ENCODE measurements at regions not wholly inside any gene's neighbourhood (a gene's known extent, or its start where the extent isn't known, plus 50 kb on each side); places are given as distances from the start of the nearest gene placed in this dataset.

- no peaks in the 10 kb centered on the region for H3K36me3 ChIP-seq (ENCODE audit: control insufficient read depth in 2 of 2, extremely low read depth in 1 of 2, insufficient read depth in 2 of 2, low read length in 2 of 2)
- H3K4me3 ChIP-seq (replicated peaks in 1 of 3; ENCODE audit: insufficient read depth in 1 of 3, low read depth in 1 of 3, low read length in 3 of 3) = no peak overlapping the region
- H3K9ac ChIP-seq (replicated peaks; ENCODE audit: extremely low read depth, insufficient read depth, low read length) = no peak overlapping the region
- intact Hi-C loops (cut with micrococcal nuclease) = no loop called here
- no peaks in the 10 kb centered on the region for H3K27me3 ChIP-seq (ENCODE audit: control insufficient read depth in 2 of 2, insufficient read depth in 2 of 2, low read length in 2 of 2)
- H4K20me1 ChIP-seq (replicated peaks; ENCODE audit: control insufficient read depth, extremely low read depth, insufficient read depth, low read length) = no peaks in the 10 kb centered on the region
- H3K9me3 ChIP-seq (replicated peaks; ENCODE audit: control insufficient read depth, insufficient read depth, low read length) = no peaks in the 10 kb centered on the region
- H3K27ac ChIP-seq (ENCODE audit: insufficient read depth, low read depth, low read length) = no peak overlapping the region
- no peaks in the 10 kb centered on the region for H3K9me1 ChIP-seq (replicated peaks; ENCODE audit: control insufficient read depth, extremely low read depth, insufficient read depth, low read length)
- H3K4me1 ChIP-seq (ENCODE audit: control insufficient read depth, extremely low read depth, insufficient read depth, low read length) = no peaks in the 10 kb centered on the region
- dilution Hi-C loops (cut with MboI; ENCODE audit: extremely low pct_ligation_motif_present, low sequenced_read_pairs) = no loop called here
- DNase-seq (ENCODE audit: low read depth, low spot score) (no peak), FAIRE-seq (no peak)
- no peak overlapping the region for H2AFZ ChIP-seq (ENCODE audit: low read depth, low read length)
- no TSS peak for BruUV-seq (replicated peaks)
- no peaks in the 10 kb centered on the region for H3K79me2 ChIP-seq (ENCODE audit: control insufficient read depth, insufficient read depth, low read length)
- CTCF ChIA-PET = no interaction called here
- no peak for TF ChIP-seq GATA2 (IDR thresholded peaks at IDR 0.05; ENCODE audit: insufficient read depth, insufficient read length, low read depth, low read length)
- TF ChIP-seq POLR2AphosphoS5 (IDR thresholded peaks at IDR 0.05; ENCODE audit: insufficient read depth, low read depth, low read length) = no peak
- no peak for TF ChIP-seq POLR2A (IDR thresholded peaks at IDR 0.05; ENCODE audit: low read depth, low read length)
- no peak for TF ChIP-seq EZH2 (IDR thresholded peaks at IDR 0.05; ENCODE audit: borderline replicate concordance, low read depth, low read length, severe bottlenecking)
- no peak for TF ChIP-seq CTCF (IDR thresholded peaks at IDR 0.05; ENCODE audit: extremely low read depth in 1 of 2, insufficient read depth in 1 of 2, low read depth in 1 of 2, low read length in 2 of 2)
- no peak for TF ChIP-seq JUN (IDR thresholded peaks at IDR 0.05; ENCODE audit: borderline replicate concordance, insufficient read depth, insufficient read length, low read depth)
- TF ChIP-seq FOS (IDR thresholded peaks at IDR 0.05; ENCODE audit: borderline replicate concordance, insufficient read depth, low read length) = no peak
- no peak overlapping the region for H3K4me2 ChIP-seq (ENCODE audit: insufficient read depth, low read length)
- POLR2A ChIA-PET = no interaction called here
Measured at GRCh38 chr11:113626736-113627135, 79.4 kb downstream of the TMPRSS5 start.

DNA sequence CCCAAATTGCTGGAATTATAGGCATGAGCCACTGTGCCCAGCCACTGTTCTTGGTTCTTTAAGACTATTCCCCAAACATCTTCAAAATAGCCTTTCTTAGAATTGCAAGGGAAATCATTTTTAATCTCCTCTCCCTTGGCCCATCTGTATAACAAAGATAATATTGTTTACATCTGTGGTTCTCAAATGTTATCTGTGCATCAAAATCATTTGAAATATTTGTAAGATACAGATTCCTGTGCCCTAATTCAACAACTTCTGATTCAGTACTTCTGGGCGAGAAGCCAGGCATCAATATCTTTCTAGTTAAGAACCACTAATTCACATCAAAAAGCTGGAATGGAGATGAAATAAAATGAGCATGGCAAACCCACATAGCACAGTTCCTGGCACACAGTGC, 83.0 kb downstream of the TMPRSS5 start:
- H4K20me1 ChIP-seq (replicated peaks; ENCODE audit: control insufficient read depth, extremely low read depth, insufficient read depth, low read length) = no peaks in the 10 kb centered on the region
- H3K4me1 ChIP-seq (ENCODE audit: control insufficient read depth, extremely low read depth, insufficient read depth, low read length) = no peaks in the 10 kb centered on the region
- no peaks in the 10 kb centered on the region for H3K9me3 ChIP-seq (replicated peaks; ENCODE audit: control insufficient read depth, insufficient read depth, low read length)
- CTCF ChIA-PET = no interaction called here
- H3K27ac ChIP-seq (ENCODE audit: insufficient read depth, low read depth, low read length) = no peak overlapping the region
- H2AFZ ChIP-seq (ENCODE audit: low read depth, low read length) = no peak overlapping the region
- no peaks in the 10 kb centered on the region for H3K9me1 ChIP-seq (replicated peaks; ENCODE audit: control insufficient read depth, extremely low read depth, insufficient read depth, low read length)
- POLR2A ChIA-PET = no interaction called here
- no peaks in the 10 kb centered on the region for H3K36me3 ChIP-seq (ENCODE audit: control insufficient read depth in 2 of 2, extremely low read depth in 1 of 2, insufficient read depth in 2 of 2, low read length in 2 of 2)
- dilution Hi-C loops (cut with MboI; ENCODE audit: extremely low pct_ligation_motif_present, low sequenced_read_pairs) = no loop called here
- no peaks in the 10 kb centered on the region for H3K79me2 ChIP-seq (ENCODE audit: control insufficient read depth, insufficient read depth, low read length)
- no peak for FAIRE-seq
- DNase-seq (ENCODE audit: low read depth, low spot score) = no peak
- H3K4me3 ChIP-seq (replicated peaks in 1 of 3; ENCODE audit: insufficient read depth in 1 of 3, low read depth in 1 of 3, low read length in 3 of 3) = no peak overlapping the region
- no peak overlapping the region for H3K4me2 ChIP-seq (ENCODE audit: insufficient read depth, low read length)
- intact Hi-C loops (cut with micrococcal nuclease) = no loop called here
- TF ChIP-seq CTCF (IDR thresholded peaks at IDR 0.05; ENCODE audit: extremely low read depth in 1 of 2, insufficient read depth in 1 of 2, low read depth in 1 of 2, low read length in 2 of 2) = no peak
- no TSS peak for BruUV-seq (replicated peaks)
- no peak overlapping the region for H3K9ac ChIP-seq (replicated peaks; ENCODE audit: extremely low read depth, insufficient read depth, low read length)
- no peaks in the 10 kb centered on the region for H3K27me3 ChIP-seq (ENCODE audit: control insufficient read depth in 2 of 2, insufficient read depth in 2 of 2, low read length in 2 of 2)

Measured in endothelial cell of umbilical vein (primary cell).